ENCODE measurements at regions not wholly inside any gene's neighbourhood (a gene's known extent, or its start where the extent isn't known, plus 50 kb on each side); places are given as distances from the start of the nearest gene placed in this dataset.

DNA sequence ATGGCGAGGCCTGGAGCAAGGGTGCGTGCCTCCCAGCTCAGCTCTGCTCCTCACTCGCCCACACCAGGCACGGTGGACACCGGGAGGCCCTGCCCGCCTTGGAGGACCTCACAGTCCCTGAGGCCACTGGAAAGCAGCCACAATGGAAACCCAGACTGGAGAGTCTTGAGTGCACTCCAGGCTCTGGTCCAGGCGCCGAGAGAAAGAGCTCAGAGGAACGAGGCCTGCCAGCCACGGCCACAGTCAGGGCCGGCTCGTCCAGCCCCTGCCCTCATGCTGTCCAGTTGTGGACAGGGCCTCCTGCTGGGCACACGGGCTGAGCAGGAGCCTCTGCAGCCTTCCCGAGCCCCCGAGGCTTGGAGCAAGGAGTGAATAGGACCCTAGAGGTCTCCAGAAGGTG, 53.3 kb upstream of the GRPEL1 start (continued):
- TF ChIP-seq, protein P1, sequence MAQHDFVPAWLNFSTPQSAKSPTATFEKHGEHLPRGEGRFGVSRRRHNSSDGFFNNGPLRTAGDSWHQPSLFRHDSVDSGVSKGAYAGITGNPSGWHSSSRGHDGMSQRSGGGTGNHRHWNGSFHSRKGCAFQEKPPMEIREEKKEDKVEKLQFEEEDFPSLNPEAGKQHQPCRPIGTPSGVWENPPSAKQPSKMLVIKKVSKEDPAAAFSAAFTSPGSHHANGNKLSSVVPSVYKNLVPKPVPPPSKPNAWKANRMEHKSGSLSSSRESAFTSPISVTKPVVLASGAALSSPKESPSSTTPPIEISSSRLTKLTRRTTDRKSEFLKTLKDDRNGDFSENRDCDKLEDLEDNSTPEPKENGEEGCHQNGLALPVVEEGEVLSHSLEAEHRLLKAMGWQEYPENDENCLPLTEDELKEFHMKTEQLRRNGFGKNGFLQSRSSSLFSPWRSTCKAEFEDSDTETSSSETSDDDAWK (CRISPR knock-in tag; IDR thresholded peaks at IDR 0.05), result no peak
- no peak for TF ChIP-seq ZNF878 (CRISPR knock-in tag; IDR thresholded peaks at IDR 0.05)
- TF ChIP-seq U2AF2 (IDR thresholded peaks at IDR 0.05; ENCODE audit: low read depth, low read length), result no peak
- no peak for TF ChIP-seq CCAR2 (optimal IDR thresholded peaks at IDR 0.05; ENCODE audit: low read depth, low read length)
- no peak for TF ChIP-seq ZNF333 (CRISPR knock-in tag; IDR thresholded peaks at IDR 0.05; ENCODE audit: borderline replicate concordance)

DNA sequence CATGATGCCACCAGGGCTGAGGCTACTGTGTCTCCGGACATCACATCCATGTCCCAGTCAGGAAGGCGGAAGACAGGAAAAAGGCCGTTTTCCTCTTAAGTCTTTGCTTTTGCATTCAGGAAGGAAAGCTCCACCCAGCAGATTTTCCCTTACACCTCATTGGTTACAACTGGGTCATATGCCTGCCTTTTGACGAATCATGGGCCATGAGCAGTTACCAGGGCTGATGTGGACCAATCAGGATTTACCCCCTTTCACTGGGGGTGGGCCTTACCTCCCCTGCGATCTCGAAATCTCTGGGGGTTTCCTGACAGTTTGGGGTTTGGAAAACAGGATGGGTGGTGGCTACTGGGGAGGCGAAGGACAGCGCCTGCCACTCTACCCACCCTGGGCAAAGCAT, 52.5 kb upstream of the GRPEL1 start:
- Histone ChIP-seq H3K36me3 (replicated peaks in 1 of 2; ENCODE audit: control insufficient read depth in 1 of 2, insufficient read depth in 2 of 2, low read length in 2 of 2) (no peaks in the 10 kb centered on the region), H3K27ac (ENCODE audit: extremely low read length, insufficient read depth, low read length) (no peak overlapping the region), H3K4me2 (ENCODE audit: low read depth, low read length) (no peak overlapping the region), H3K9me3 (ENCODE audit: low read length) (no peaks in the 10 kb centered on the region), H3K79me2 (ENCODE audit: insufficient read depth, low read length) (no peaks in the 10 kb centered on the region), H4K20me1 (ENCODE audit: insufficient read depth, low read length) (no peaks in the 10 kb centered on the region), H3K4me1 (ENCODE audit: insufficient read depth, low read length) (peaks cover 6% of the 10 kb centered on the region), H3K27me3 (ENCODE audit: control insufficient read depth in 1 of 2, insufficient read depth in 2 of 2, low read length in 2 of 2) (peaks cover 3 to 42% of the 10 kb centered on the region in 2 experiments; a peak in 4 of 5 replicates), H3K9ac (ENCODE audit: insufficient read depth, low read depth, low read length) (no peak overlapping the region), H2AFZ (ENCODE audit: low read length) (no peak overlapping the region), H3K4me3 (replicated peaks in 1 of 3; ENCODE audit: insufficient read depth in 1 of 3, low read depth in 2 of 3, low read length in 3 of 3) (no peak overlapping the region)
- no TSS peak for BruUV-seq (replicated peaks)
- ChIA-PET POLR2A (no interaction called here), CTCF (ENCODE audit: low intra/inter-chr PET ratio, low total read pairs) (no interaction called here)
- ATAC-seq (peak; percentile 45), FAIRE-seq (no peak), DNase-seq (ENCODE audit: low spot score) (no peak)
- TF ChIP-seq NFYB (CRISPR knock-in tag; IDR thresholded peaks at IDR 0.05), result peak; percentile 71
- TF ChIP-seq, protein P2, sequence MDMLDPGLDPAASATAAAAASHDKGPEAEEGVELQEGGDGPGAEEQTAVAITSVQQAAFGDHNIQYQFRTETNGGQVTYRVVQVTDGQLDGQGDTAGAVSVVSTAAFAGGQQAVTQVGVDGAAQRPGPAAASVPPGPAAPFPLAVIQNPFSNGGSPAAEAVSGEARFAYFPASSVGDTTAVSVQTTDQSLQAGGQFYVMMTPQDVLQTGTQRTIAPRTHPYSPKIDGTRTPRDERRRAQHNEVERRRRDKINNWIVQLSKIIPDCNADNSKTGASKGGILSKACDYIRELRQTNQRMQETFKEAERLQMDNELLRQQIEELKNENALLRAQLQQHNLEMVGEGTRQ (IDR thresholded peaks at IDR 0.05; ENCODE audit: low read depth, low read length), result no peak
- TF ChIP-seq, protein P2 (CRISPR knock-in tag; IDR thresholded peaks at IDR 0.05; ENCODE audit: borderline replicate concordance), result peak; percentile 24; the same call in 1 of the 2 replicates
- TF ChIP-seq ZNF460 (CRISPR knock-in tag; IDR thresholded peaks at IDR 0.05; ENCODE audit: borderline replicate concordance), result no peak
- TF ChIP-seq ZNF329 (CRISPR knock-in tag; IDR thresholded peaks at IDR 0.05; ENCODE audit: low read depth), result no peak
- TF ChIP-seq NFYC (CRISPR knock-in tag; IDR thresholded peaks at IDR 0.05), result peak; percentile 69
- 53% methylated on average over 7 of the region's 8 CpGs for WGBS (ENCODE audit: low lambda C conversion rate)
- intact Hi-C loops (cut with micrococcal nuclease; ENCODE audit: unreplicated experiment) (no loop called here), in situ Hi-C loops (cut with HindIII; ENCODE audit: extremely low pct_ligation_motif_present, low pct_unique_long_range_greater_than_20kb) (no loop called here)

All from HepG2 (cell line).